ENCODE measurements at regions not wholly inside any gene's neighbourhood (a gene's known extent, or its start where the extent isn't known, plus 50 kb on each side); places are given as distances from the start of the nearest gene placed in this dataset.
A peak's percentile ranks its signal among the peaks of the same experiment; 100 is the strongest.

GRCh38 chr12:82635263-82635662 is 51.4 kb upstream of the TMTC2 start:
- Histone ChIP-seq H3K4me2 (ENCODE audit: insufficient read depth in 1 of 2, low read depth in 2 of 2, low read length in 2 of 2) (no peak overlapping the region), H2BK5ac (ENCODE audit: low read depth, low read length) (no peak overlapping the region), H3K4me1 (replicated peaks in 1 of 4; ENCODE audit: control insufficient read depth in 3 of 4, insufficient read depth in 4 of 4, low read length in 3 of 4) (no peaks in the 10 kb centered on the region), H3K36me3 (ENCODE audit: control insufficient read depth in 2 of 4, insufficient read depth in 4 of 4, low read length in 3 of 4) (no peaks in the 10 kb centered on the region), H3K27ac (ENCODE audit: low read depth, low read length) (no peak overlapping the region), H3K27me3 (replicated peaks in 1 of 4; ENCODE audit: control insufficient read depth in 3 of 4, extremely low read depth in 1 of 4, insufficient read depth in 3 of 4, low read length in 3 of 4) (no peaks in the 10 kb centered on the region), H3K14ac (ENCODE audit: insufficient read length) (no peak overlapping the region), H2BK12ac (ENCODE audit: low read depth, low read length) (no peak overlapping the region), H3K23me2 (ENCODE audit: low read depth, low read length) (no peaks in the 10 kb centered on the region), H2BK15ac (ENCODE audit: low read length) (no peak overlapping the region), H4K8ac (ENCODE audit: extremely low read depth, insufficient read depth, low read length) (no peak overlapping the region), H3K79me1 (ENCODE audit: low read depth, low read length) (no peaks in the 10 kb centered on the region), H3K23ac (ENCODE audit: insufficient read length) (no peak overlapping the region), H3K79me2 (ENCODE audit: control insufficient read depth in 1 of 2, insufficient read depth in 2 of 2, low read length in 2 of 2) (no peaks in the 10 kb centered on the region), H2AK5ac (ENCODE audit: low read depth, low read length) (no peak overlapping the region), H4K20me1 (replicated peaks in 1 of 2; ENCODE audit: control insufficient read depth in 1 of 2, insufficient read depth in 2 of 2, low read length in 2 of 2) (no peaks in the 10 kb centered on the region), H3K9ac (replicated peaks in 1 of 4; ENCODE audit: extremely low read depth in 1 of 4, low read depth in 3 of 4, low read length in 3 of 4) (no peak overlapping the region), H2BK120ac (replicated peaks; ENCODE audit: low read depth, low read length) (no peak overlapping the region), H2AFZ (ENCODE audit: low read length) (peak overlapping the region; percentile 62; the same call in 1 of the 2 replicates), H3K18ac (ENCODE audit: extremely low read depth, low read length) (no peak overlapping the region), H4K91ac (replicated peaks; ENCODE audit: insufficient read length, low read length) (no peak overlapping the region), H3K4me3 (ENCODE audit: extremely low read depth in 1 of 4, insufficient read depth in 2 of 4, low read depth in 3 of 4, low read length in 4 of 4) (no peak overlapping the region), H3K9me3 (ENCODE audit: insufficient read depth in 2 of 2, low read depth in 1 of 2, low read length in 1 of 2) (no peaks in the 10 kb centered on the region), H4K5ac (ENCODE audit: insufficient read length, low read depth, low read length) (no peak overlapping the region), H2BK20ac (ENCODE audit: low read length) (no peak overlapping the region), H3K4ac (replicated peaks; ENCODE audit: insufficient read length, low read depth, low read length) (no peak overlapping the region), H3K56ac (replicated peaks; ENCODE audit: insufficient read length, low read depth, low read length) (no peak overlapping the region)
- ChIA-PET POLR2A (ENCODE audit: partially characterized antibody) (interaction anchor here (1.9 kb wide), 1 partner anchor 50 kb away, joined by 4 read pairs; no protein-coding TSS in a partner anchor), CTCF (ENCODE audit: partially characterized antibody) (interaction anchor here (0.5 kb wide), 1 partner anchor 1853 kb away, joined by 3 read pairs; no protein-coding TSS in a partner anchor)
- FAIRE-seq (no peak), DNase-seq (ENCODE audit: low read depth in 1 of 2, low spot score in 2 of 2) (no peak)
- 90% methylated on average over 9 of the region's 9 CpGs; no CpG with 5 or more reads in 1 of the 2 experiments for WGBS, 2 experiments (ENCODE audit: extremely low coverage in 1 of 2, insufficient coverage in 1 of 2, insufficient read length in 1 of 2, insufficient replicate concordance in 2 of 2, low coverage in 1 of 2, low lambda C conversion rate in 2 of 2, missing lambda C conversion rate in 1 of 2)
- peak; percentile 52; the same call in 1 of the 2 replicates for TF ChIP-seq YY1 (IDR thresholded peaks at IDR 0.05; ENCODE audit: low read depth, low read length)
- TF ChIP-seq SIX5 (IDR thresholded peaks at IDR 0.05; ENCODE audit: low read depth, low read length) = no peak
